Brain pericyte (primary cell): ENCODE measurements at regions not wholly inside any gene's neighbourhood (a gene's known extent, or its start where the extent isn't known, plus 50 kb on each side); places are given as distances from the start of the nearest gene placed in this dataset.

Experiments used
- DNase-seq: peaks from one replicate; pipeline ENCODE4 v3.0.0-alpha.2; 2012; ENCODE audit warnings: low read depth, low spot score

- no peak for DNase-seq
Measured at GRCh38 chr13:44120849-44121755, 241.4 kb downstream of the LACC1 start.

GRCh38 chr13:44124352-44124751 lies 244.6 kb downstream of the LACC1 start:
- no peak for DNase-seq

- DNase-seq: no peak
Measured at GRCh38 chr13:44125943-44126469, 246.3 kb downstream of the LACC1 start.

GRCh38 chr13:44128552-44129001 lies 245.0 kb upstream of the SERP2 start:
- DNase-seq: no peak

- DNase-seq: no peak
Measured at GRCh38 chr13:44129418-44129817, 244.2 kb upstream of the SERP2 start.

- DNase-seq: no peak
Measured at GRCh38 chr13:44131069-44131614, 242.5 kb upstream of the SERP2 start.

- DNase-seq: no peak
Measured at GRCh38 chr13:44132710-44133109, 240.9 kb upstream of the SERP2 start.

GRCh38 chr13:44133626-44134025 lies 240.0 kb upstream of the SERP2 start:
- DNase-seq: no peak

GRCh38 chr13:44135566-44135965 lies 238.1 kb upstream of the SERP2 start:
- DNase-seq: no peak

GRCh38 chr13:44136696-44137268 lies 236.8 kb upstream of the SERP2 start:
- DNase-seq: no peak

- DNase-seq: no peak
Measured at GRCh38 chr13:44137466-44137865, 236.2 kb upstream of the SERP2 start.

- no peak for DNase-seq
Measured at GRCh38 chr13:44140146-44140545, 233.5 kb upstream of the SERP2 start.

GRCh38 chr13:44140888-44141724 lies 232.5 kb upstream of the SERP2 start:
- DNase-seq: no peak

- peak; percentile 86 for DNase-seq
Measured at GRCh38 chr13:44141725-44142539, 231.7 kb upstream of the SERP2 start.

- DNase-seq: no peak
Measured at GRCh38 chr13:44142540-44142867, 231.1 kb upstream of the SERP2 start.

GRCh38 chr13:44142941-44143665 lies 230.5 kb upstream of the SERP2 start:
- DNase-seq: no peak

GRCh38 chr13:44146138-44146537 lies 227.5 kb upstream of the SERP2 start:
- no peak for DNase-seq

GRCh38 chr13:44147233-44147632 lies 226.4 kb upstream of the SERP2 start:
- DNase-seq: no peak

GRCh38 chr13:44147648-44148047 lies 226.0 kb upstream of the SERP2 start:
- DNase-seq: no peak
